IPS-11a (cell line): ENCODE measurements at regions not wholly inside any gene's neighbourhood (a gene's known extent, or its start where the extent isn't known, plus 50 kb on each side); places are given as distances from the start of the nearest gene placed in this dataset.
"Not testable (repeated sequence)": the region's sequence is repeated elsewhere in the genome, so short reads cannot be mapped to it uniquely, and the experiment has no call there.

ENCODE experiments used
- H3K4me3 ChIP-seq: one replicate; pipeline ENCODE4 v1.5.1; 2013; ENCODE audit warnings: low read depth, low read length, control low read depth

DNA sequence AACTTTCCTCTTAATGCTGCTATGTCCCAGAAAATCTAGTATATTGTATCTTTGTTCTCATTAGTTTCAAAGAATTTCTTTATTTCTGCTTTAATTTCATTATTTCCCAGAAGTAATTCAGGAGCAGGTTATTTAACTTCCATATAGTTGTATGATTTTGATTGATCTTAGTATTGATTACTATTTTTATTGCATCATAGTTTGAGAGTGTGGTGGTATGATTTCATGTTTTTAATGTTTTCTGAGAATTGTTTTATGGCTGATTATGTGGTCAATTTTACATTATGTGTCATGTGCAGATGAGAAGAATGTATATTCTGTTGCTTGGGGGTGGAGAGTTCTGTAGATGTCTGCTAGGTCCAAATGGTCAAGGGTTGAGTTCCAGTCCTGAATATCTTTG is 425.6 kb upstream of the RORB start:
- no peak overlapping the region for H3K4me3 ChIP-seq

- H3K4me3 ChIP-seq = no peak overlapping the region
Measured at GRCh38 chr9:74073897-74074296, 423.2 kb upstream of the RORB start.

DNA sequence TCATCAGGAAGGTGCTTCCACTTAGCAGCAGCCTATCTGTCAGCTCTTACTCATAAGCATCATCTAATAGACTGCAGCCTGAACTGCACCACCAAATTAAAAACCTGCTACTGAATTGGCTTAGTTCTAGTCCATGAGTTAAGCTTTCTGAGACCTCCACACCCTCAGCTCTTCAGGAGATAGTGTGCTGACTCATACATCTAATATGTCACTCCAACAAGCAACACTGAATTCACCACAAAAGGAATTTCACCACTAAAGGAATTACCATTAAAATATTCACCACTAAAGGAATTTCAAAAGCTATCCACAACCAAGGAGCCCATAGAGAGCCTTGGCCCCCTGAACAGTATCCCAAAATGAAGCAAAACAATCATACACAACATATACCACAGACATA is 418.5 kb upstream of the RORB start:
- H3K4me3 ChIP-seq = no peak overlapping the region

- not testable (repeated sequence) for H3K4me3 ChIP-seq
Measured at GRCh38 chr9:74080652-74081051, 416.5 kb upstream of the RORB start.

GRCh38 chr9:74083681-74084433 is 413.3 kb upstream of the RORB start:
- no peak overlapping the region for H3K4me3 ChIP-seq

DNA sequence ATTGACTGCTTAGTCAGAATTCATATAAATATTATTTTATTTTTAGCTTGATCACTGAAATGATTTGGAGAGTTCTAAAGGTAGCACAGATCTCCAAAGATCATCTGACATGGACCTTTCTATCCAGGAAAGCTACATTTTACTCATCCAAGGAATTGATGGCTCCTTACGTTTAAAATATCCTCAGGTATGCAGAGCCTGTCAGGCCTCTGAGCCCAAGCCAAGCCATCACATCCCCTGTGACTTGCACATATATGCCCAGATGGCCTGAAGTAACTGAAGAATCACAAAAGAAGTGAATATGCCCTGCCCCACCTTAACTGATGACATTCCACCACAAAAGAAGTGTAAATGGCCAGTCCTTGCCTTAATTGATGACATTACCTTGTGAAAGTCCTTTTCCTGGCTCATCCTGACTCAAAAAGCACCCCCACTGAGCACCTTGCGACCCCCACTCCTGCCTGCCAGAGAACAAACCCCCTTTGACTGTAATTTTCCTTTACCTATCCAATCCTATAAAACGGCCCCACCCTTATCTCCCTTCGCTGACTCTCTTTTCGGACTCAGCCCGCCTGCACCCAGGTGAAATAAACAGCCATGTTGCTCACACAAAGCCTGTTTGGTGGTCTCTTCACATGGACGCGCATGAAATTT is 411.6 kb upstream of the RORB start:
- peak overlapping the region; percentile 69 for H3K4me3 ChIP-seq

DNA sequence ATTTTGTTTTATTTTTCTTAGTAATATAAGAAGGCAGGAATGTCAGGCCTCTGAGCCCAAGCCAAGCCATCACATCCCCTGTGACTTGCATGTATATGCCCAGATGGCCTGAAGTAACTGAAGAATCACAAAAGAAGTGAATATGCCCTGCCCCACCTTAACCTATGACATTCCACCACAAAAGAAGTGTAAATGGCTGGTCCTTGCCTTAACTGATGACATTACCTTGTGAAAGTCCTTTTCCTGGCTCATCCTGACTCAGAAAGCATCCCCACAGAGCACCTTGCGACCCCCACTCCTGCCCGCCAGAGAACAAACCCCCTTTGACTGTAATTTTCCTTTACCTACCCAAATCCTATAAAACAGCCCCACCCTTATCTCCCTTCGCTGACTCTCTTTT is 406.2 kb upstream of the RORB start:
- H3K4me3 ChIP-seq = not testable (repeated sequence)

DNA sequence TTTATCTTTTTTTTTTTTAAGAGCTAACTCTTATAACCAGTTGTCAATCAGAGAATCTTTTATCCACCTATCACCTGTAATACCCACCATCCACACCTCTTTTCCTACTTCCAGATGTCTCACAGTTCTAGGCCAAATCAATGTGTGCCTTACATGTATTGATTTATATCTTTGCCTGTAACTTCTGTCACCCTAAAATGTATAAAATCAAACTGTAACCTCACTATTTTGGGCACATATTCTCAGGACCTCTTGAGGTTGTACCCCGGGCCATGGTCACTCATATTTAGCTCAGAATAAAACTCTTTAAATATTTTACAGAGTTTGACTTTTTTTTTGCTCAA is 404.7 kb upstream of the RORB start:
- H3K4me3 ChIP-seq = no peak overlapping the region

- not testable (repeated sequence) for H3K4me3 ChIP-seq
Measured at GRCh38 chr9:74094037-74094436, 403.1 kb upstream of the RORB start.

GRCh38 chr9:74094766-74095165 is 402.4 kb upstream of the RORB start:
- no peak overlapping the region for H3K4me3 ChIP-seq

DNA sequence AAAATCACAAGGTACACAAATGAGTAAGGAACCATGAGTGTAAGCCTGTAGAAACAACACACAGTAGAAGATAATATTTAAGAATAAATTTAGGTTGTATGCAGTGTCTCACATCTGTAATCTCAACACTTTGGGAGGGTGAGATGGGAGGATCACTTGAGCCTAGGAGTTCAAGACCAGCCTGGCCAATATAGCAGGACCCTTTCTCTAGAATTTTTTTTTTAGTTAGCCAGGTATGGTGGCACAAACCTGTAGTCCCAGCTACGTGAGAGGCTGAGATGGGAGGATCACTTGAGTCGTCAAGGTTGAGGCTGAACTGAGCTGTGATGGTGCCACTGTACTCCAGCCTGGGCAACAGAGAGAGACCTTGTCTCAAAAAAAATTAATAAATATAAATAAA is 401.2 kb upstream of the RORB start:
- no peak overlapping the region for H3K4me3 ChIP-seq

GRCh38 chr9:74096420-74096819 is 400.7 kb upstream of the RORB start:
- no peak overlapping the region for H3K4me3 ChIP-seq

GRCh38 chr9:74100042-74100441 is 397.1 kb upstream of the RORB start:
- no peak overlapping the region for H3K4me3 ChIP-seq

GRCh38 chr9:74102148-74102547 is 395.0 kb upstream of the RORB start:
- not testable (repeated sequence) for H3K4me3 ChIP-seq

DNA sequence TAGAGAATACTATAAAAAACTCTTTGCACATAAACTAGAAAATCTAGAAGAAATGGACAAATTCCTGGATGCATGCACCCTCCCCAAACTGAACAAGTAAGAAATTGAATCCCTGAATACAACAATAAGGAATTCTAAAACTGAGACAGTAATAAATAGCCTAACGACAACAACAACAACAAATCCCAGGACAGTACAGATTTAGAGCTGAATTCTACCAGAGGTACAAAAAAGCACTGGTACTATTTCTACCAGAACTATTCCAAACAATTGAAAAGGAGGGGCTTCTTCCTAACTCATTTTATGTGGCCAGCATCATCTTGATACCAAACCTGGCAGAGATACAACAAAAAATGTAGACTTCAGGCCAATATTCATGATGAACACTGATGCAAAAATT is 394.4 kb upstream of the RORB start:
- no peak overlapping the region for H3K4me3 ChIP-seq

DNA sequence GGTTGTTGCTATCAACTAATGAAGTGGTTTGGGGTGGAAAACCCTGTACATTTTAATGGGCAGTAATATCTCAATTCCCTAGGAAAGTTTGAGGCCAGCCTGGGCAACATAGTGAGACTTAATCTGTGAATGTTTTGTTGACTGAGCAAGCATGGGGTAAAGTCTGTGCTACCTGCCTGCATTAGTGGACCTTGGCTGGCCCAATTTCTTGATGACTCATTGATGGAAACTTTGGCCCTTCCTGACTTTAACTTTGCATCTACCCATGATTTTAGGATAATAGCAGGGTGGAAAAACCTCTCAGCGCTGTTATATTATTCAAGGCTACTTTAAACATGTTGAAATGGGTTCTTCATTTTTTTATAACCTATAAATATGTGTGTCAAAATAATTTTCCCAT is 389.4 kb upstream of the RORB start:
- no peak overlapping the region for H3K4me3 ChIP-seq

DNA sequence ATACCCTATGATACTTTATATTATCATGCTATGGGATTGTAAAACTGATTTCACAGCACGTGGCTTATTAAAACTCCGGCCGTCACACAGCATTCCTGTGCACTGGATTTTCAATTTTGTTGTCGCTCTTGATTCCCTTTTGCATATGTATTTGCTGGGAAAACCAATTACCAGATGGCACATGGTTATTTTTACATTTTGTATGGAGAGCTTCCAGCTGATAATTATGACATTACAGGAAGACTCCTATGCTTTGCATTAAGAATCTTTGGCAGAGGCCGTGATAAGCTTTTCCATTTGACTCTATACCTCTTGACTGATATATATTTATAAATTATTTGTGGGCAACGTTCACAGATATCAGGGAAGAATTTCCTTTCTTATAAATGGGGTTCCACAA is 381.2 kb upstream of the RORB start:
- no peak overlapping the region for H3K4me3 ChIP-seq

DNA sequence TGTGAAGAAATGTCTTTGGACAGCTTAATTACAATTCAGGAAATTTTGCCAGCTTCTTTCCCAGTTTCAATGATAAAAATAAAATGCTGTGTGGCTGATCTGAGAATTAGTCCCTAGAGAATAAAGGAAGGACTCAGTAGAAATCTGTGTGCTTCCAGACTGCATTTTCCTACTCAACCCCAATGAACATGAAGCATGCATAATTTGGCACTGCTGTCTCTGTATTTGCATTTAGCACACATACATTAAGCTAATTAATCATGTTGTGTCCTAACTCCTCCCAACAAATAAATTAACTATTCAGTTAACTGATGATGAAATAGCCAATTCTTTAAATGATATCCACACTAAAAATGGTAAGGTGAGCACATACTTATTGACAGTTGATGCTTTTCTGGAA is 380.0 kb upstream of the RORB start:
- no peak overlapping the region for H3K4me3 ChIP-seq

DNA sequence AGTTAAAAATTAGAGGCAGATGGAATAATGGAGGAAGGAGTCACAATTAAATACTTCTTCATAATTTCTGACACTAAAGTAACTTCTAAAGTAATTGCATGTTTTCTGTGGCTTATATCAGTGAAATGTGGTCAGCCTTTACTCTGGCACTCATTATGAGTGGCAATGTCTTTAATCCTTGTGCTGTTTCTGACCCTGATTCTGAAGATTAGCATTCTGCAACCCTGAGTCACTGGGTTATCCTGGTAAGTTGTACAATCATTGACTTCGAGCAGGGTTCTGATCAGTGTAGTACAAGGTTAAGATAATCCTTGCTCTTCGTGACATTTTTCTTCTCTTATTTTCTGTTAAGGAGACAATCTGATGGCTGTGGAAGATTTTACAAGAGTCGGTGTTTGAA is 379.4 kb upstream of the RORB start:
- H3K4me3 ChIP-seq = no peak overlapping the region

- no peak overlapping the region for H3K4me3 ChIP-seq
Measured at GRCh38 chr9:74120061-74120460, 377.1 kb upstream of the RORB start.

GRCh38 chr9:74120470-74120869 is 376.7 kb upstream of the RORB start:
- H3K4me3 ChIP-seq = no peak overlapping the region

DNA sequence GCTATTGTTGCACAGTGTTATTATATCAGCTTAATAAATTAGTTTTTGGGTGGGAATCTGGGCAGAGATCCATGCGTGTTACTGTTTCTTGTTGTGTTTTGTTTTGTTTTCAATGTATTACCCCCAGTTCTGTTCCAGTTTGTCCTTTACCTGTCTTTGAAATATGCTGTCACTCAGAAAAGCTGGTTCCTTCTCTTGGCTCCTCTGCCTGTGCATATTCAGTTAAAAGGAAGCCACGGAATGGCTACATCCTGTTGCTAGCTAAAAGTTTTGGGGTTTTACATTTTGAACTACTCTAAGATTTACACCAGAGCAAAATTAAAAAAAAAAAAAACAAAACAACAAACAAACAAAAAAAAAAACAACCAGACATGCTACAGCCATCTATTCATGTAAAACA is 374.9 kb upstream of the RORB start:
- H3K4me3 ChIP-seq = no peak overlapping the region

DNA sequence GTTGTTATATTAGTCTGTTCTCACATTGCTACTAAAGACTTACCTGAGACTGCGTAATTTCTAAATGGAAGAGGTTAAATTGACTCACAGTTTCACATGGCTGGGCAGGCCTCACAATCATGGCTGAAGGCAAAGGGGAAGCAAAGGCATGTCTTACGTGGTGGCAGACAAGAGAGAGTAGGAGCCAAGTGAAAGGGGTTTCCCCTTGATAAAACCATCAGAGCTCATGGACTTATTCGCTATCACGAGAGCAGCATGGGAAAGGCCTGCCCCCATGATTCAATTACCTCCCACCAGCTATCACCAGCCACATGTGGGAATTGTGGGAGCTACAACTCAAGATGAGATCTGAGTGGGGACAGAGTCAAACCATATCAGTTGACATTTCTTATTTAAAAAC is 374.5 kb upstream of the RORB start:
- no peak overlapping the region for H3K4me3 ChIP-seq
